GM19035 (cell line): ENCODE measurements at regions not wholly inside any gene's neighbourhood (a gene's known extent, or its start where the extent isn't known, plus 50 kb on each side); places are given as distances from the start of the nearest gene placed in this dataset.

ENCODE experiments used
- ATAC-seq: cut with Tn5 transposase; IDR thresholded peaks from one replicate; pipeline ENCODE4 v1.9.1; 2021; ENCODE audit not compliant: unreplicated experiment

GRCh38 chr14:65243766-65244442 lies 141.6 kb upstream of the MAX start:
- ATAC-seq, result no peak

GRCh38 chr14:65249471-65250161 lies 147.3 kb upstream of the MAX start:
- no peak for ATAC-seq

- no peak for ATAC-seq
Observed at GRCh38 chr14:65250162-65250495, 147.8 kb upstream of the MAX start.

GRCh38 chr14:65251213-65251612 lies 148.9 kb upstream of the MAX start:
- no peak for ATAC-seq

- ATAC-seq, result no peak
Observed at GRCh38 chr14:65252482-65253255, 150.4 kb upstream of the MAX start.

GRCh38 chr14:65255029-65255545 lies 152.8 kb upstream of the MAX start:
- ATAC-seq, result no peak

- no peak for ATAC-seq
Observed at GRCh38 chr14:65255583-65256461, 153.5 kb upstream of the MAX start.

GRCh38 chr14:65256714-65257113 lies 154.4 kb upstream of the MAX start:
- ATAC-seq, result no peak

GRCh38 chr14:65257425-65257824 lies 155.1 kb upstream of the FUT8 start:
- ATAC-seq, result no peak

GRCh38 chr14:65258391-65258790 lies 154.1 kb upstream of the FUT8 start:
- ATAC-seq, result no peak

GRCh38 chr14:65259000-65259399 lies 153.5 kb upstream of the FUT8 start:
- ATAC-seq, result no peak

- no peak for ATAC-seq
Observed at GRCh38 chr14:65260786-65261185, 151.7 kb upstream of the FUT8 start.

GRCh38 chr14:65261425-65261920 lies 151.1 kb upstream of the FUT8 start:
- ATAC-seq, result no peak

- ATAC-seq, result no peak
Observed at GRCh38 chr14:65261946-65262345, 150.6 kb upstream of the FUT8 start.

GRCh38 chr14:65263177-65263788 lies 149.2 kb upstream of the FUT8 start:
- no peak for ATAC-seq

- no peak for ATAC-seq
Observed at GRCh38 chr14:65267856-65268255, 144.7 kb upstream of the FUT8 start.

- ATAC-seq, result no peak
Observed at GRCh38 chr14:65268594-65268993, 143.9 kb upstream of the FUT8 start.

- no peak for ATAC-seq
Observed at GRCh38 chr14:65269732-65270131, 142.8 kb upstream of the FUT8 start.

- no peak for ATAC-seq
Observed at GRCh38 chr14:65277027-65277426, 135.5 kb upstream of the FUT8 start.

GRCh38 chr14:65277580-65278270 lies 134.8 kb upstream of the FUT8 start:
- no peak for ATAC-seq
